Astrocyte (in vitro differentiated cells and primary cell): ENCODE measurements at regions not wholly inside any gene's neighbourhood (a gene's known extent, or its start where the extent isn't known, plus 50 kb on each side); places are given as distances from the start of the nearest gene placed in this dataset.

ENCODE experiments used
- EZH2 ChIP-seq: IDR thresholded peaks from 2 replicates; pipeline ENCODE4 v1.6.1; 2012; ENCODE audit warnings: mild to moderate bottlenecking, low read length, inconsistent platforms; ENCODE audit not compliant: insufficient read depth
- TF ChIP-seq, protein P1 (sequence below): IDR thresholded peaks from 2 replicates; pipeline ENCODE4 v1.5.1; 2011; ENCODE audit warnings: low read depth, mild to moderate bottlenecking, inconsistent platforms, low read length, moderate library complexity; ENCODE audit not compliant: insufficient read depth

DNA sequence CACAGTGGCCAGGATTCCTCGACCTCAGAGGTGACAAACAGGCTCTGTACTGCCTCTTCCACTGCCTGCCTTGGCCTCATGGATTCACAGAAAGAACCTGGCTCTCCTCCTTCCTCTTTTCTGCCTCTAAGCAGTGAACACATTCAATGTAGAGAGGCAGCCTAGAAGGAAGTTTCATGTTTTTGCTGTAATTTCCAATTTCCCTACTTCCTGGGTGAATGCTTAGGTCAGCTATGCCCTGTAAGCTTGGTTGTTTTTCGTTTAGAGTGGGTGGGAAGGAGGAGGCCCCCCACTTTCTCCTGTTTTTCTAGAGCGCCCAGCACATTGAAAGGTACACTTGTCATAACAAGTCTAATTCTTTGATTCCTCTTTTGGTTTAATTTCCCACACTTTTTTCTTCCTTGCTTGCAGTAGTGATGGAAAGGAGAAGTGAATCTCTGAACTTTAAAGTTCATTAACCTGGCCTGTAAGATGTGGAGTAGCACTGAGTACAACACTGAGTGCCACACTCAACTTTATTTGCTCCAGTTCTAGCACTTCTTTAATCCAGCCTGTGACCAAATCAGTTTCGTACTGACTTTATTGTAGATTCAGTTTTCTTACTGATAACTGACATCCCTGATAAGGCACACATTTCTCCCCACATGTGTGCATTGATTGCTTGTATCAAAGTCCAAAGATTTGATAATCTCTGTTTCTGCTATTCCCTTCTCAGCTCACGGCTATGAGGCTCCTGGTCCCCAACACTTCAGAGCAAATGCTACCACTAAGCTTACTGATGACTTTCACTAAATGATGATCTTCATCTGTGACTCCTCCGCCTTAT, 100.0 kb upstream of the MAN1A1 start:
- TF ChIP-seq, protein P1, sequence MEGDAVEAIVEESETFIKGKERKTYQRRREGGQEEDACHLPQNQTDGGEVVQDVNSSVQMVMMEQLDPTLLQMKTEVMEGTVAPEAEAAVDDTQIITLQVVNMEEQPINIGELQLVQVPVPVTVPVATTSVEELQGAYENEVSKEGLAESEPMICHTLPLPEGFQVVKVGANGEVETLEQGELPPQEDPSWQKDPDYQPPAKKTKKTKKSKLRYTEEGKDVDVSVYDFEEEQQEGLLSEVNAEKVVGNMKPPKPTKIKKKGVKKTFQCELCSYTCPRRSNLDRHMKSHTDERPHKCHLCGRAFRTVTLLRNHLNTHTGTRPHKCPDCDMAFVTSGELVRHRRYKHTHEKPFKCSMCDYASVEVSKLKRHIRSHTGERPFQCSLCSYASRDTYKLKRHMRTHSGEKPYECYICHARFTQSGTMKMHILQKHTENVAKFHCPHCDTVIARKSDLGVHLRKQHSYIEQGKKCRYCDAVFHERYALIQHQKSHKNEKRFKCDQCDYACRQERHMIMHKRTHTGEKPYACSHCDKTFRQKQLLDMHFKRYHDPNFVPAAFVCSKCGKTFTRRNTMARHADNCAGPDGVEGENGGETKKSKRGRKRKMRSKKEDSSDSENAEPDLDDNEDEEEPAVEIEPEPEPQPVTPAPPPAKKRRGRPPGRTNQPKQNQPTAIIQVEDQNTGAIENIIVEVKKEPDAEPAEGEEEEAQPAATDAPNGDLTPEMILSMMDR: no peak
- no peak for TF ChIP-seq EZH2
